ENCODE measurements at regions not wholly inside any gene's neighbourhood (a gene's known extent, or its start where the extent isn't known, plus 50 kb on each side); places are given as distances from the start of the nearest gene placed in this dataset.

- TF ChIP-seq CTCF (IDR thresholded peaks at IDR 0.05) (no peak), POLR2A (IDR thresholded peaks at IDR 0.05) (no peak)
Measured at GRCh38 chr18:60047556-60047955, 147.8 kb downstream of the PMAIP1 start.

Measured in lower leg skin (tissue), 3 donors.